GM21619 (cell line): ENCODE measurements at regions not wholly inside any gene's neighbourhood (a gene's known extent, or its start where the extent isn't known, plus 50 kb on each side); places are given as distances from the start of the nearest gene placed in this dataset.

Experiments
- ATAC-seq: cut with Tn5 transposase; IDR thresholded peaks from one replicate; pipeline ENCODE4 v1.9.1; 2021; ENCODE audit not compliant: unreplicated experiment

GRCh38 chr10:60728056-60728455 lies 50.2 kb upstream of the CDK1 start:
- ATAC-seq, result no peak

GRCh38 chr10:60726257-60726656 lies 52.0 kb upstream of the CDK1 start:
- no peak for ATAC-seq

DNA sequence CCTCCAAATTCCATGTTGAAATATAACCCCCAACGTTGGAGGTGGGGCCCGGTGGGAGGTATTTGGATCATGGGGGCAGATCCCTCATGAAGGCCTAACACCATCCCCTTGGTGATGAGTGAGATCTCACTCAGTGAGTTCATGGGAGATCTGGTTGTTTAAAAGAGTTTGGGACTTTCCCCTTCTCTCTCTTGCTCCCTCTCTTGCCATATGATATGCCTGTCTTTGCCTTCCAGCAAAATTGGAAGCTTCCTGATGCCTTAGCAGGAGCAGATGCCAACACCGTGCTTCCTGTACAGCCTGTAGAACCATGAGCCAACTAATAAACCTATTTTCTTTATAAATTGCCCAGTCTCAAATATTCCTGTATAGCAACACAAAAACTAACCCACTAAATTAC lies 55.7 kb upstream of the CDK1 start:
- ATAC-seq, result no peak

DNA sequence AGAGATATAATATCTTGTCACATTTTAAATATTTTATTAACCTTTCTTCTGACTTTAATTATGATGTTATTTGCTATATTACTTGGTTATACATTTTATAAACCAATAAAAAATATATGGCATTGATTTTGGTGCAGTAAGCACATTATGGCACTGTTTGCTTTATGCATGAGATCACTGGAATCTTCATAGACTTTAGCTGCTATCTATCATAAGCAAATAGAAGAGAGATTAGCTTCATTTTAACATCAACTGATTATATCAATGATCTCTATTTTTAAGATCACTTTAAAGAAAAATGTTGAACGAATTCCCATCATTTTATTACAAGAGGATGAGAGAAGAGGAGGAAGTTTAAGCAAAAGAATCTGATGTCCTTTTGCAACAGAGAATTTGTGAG lies 58.6 kb upstream of the CDK1 start:
- ATAC-seq, result no peak

DNA sequence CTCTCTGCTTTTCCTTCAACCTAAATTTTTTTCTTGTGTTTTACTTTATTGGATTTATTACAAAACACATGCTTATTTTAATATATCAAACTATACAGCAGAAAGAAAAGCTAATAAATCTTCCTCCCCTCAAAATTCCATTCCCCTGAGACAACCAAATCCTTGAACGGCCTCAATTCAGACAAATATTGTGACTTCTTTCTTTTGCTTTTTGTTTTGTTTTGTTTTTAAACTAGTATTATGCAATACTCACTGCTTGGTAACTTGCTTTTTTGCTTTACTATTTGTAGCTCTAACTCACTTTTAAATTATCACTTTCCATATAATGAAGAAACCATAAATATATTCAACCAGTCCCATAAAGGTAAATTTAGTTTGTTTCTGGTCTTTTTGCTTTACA lies 59.4 kb upstream of the CDK1 start:
- ATAC-seq, result no peak

DNA sequence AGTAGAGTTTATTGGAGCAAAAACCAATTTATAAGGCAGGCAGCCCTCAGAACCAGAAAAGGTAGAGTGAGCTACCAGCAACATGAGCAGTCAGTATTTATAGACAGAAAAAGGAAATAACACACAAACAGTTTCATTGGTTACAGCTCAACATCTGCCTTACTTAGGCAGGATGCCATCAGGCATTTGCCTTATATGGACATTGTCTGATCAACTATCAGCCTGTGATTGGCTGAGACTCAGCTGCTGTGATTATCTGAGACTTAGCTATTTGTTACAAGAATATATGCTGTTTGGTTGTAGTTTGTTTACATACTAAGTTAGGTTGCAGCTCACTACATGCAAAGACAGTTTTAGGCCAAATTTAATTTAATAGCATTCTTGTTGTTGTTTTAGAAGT lies 60.4 kb upstream of the CDK1 start:
- ATAC-seq, result peak; percentile 85

GRCh38 chr10:60714233-60714632 lies 64.0 kb upstream of the CDK1 start:
- no peak for ATAC-seq

GRCh38 chr10:60711496-60711895 lies 66.8 kb upstream of the CDK1 start:
- ATAC-seq, result no peak

GRCh38 chr10:60710041-60710440 lies 68.2 kb upstream of the CDK1 start:
- ATAC-seq, result no peak

GRCh38 chr10:60708666-60709065 lies 69.6 kb upstream of the CDK1 start:
- ATAC-seq, result no peak

- ATAC-seq, result no peak
Measured at GRCh38 chr10:60707841-60708240, 70.4 kb upstream of the CDK1 start.

DNA sequence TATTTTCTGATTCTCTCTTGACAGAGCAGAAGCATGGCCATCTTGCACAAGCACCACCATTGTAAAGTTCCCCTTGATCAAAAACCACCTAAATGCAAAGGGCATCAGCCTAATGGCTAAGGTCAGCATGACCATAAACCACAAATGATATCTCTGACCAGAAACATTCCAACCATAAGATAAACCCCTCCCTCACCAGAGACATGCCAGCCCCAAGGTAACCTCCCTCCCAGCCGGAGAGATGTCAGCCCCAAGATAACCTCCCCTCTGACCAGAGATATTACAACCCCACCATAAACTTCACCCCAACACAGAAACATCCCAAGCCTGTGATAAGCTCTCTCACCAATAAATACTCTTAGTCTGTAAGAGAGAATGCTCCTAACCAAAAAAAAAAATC lies 72.1 kb upstream of the CDK1 start:
- ATAC-seq, result no peak

- ATAC-seq, result no peak
Measured at GRCh38 chr10:60705376-60705775, 72.9 kb upstream of the CDK1 start.

- no peak for ATAC-seq
Measured at GRCh38 chr10:60704471-60704870, 73.8 kb upstream of the CDK1 start.

- no peak for ATAC-seq
Measured at GRCh38 chr10:60703266-60704041, 74.8 kb upstream of the CDK1 start.

GRCh38 chr10:60687679-60688078 lies 90.6 kb upstream of the CDK1 start:
- no peak for ATAC-seq

GRCh38 chr10:60684091-60684490 lies 94.2 kb upstream of the CDK1 start:
- ATAC-seq, result no peak

DNA sequence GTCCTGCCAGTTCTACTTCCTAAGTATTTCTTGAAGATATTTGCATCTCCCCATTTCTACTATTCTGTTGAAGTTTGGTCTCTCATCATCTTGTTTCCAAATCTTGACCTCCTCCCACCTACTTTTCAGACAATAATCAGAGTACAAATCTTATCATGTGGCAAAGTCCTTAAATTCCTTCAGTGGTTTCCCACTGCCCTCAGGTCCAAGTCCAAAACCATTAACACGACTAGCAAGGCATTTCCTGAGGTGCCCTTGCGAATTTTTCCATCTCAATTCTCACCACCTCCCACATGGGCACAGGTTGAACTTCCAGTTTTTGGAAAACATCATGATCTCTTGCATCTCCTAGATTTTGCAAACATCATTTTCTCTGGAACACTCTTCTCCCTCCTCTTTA lies 97.2 kb upstream of the CDK1 start:
- ATAC-seq, result no peak

GRCh38 chr10:60679388-60679990 lies 98.8 kb upstream of the CDK1 start:
- ATAC-seq, result no peak

GRCh38 chr10:60678978-60679377 lies 99.3 kb upstream of the CDK1 start:
- ATAC-seq, result no peak

DNA sequence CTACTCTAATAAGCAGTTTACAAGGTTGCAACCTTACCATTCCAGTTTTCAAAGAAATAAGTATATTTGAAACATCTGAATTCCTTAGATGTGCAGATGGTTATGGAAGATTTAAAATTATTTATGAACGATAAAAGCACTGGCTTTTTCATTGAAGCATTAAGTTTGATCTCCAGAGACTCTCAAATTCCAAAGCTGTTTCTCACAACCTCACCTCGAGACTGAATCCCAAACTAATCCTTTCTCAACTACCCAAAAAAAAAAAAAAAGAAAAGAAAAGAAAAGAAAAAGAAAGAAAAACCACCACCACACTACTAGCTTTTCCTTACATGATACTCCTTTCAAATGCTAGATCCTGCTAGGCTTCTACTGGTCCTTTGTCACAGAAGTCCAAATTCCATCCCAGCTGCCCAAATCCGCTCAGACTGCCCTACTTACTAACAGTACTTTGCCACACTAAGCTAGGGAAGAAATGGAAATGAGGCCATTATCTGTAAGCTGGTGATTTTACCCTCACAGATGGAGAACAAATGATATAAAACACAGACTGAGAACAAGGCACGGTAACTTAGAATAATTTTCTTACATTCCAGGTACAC lies 100.6 kb upstream of the CDK1 start:
- no peak for ATAC-seq

DNA sequence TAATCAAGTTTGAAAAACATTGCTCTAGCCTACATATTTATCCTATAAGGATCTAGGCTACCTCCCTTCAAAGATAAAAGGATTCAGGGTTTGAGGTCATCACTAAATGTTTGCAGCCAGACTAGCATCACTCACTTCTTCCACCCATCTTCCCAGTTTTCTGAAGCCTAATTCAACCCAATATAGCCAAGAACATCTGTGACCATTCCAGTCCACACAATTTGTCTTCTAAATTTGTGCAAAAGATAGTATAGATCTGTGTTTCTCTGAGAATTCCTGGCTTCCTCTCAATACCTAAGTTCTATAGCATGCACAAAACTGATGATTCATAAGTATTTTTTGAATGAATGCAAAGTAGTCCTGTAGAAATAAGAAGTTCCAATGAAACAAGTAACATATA lies 103.0 kb upstream of the CDK1 start:
- no peak for ATAC-seq

- ATAC-seq, result no peak
Measured at GRCh38 chr10:60669501-60669900, 108.8 kb upstream of the CDK1 start.
